Heart right ventricle (tissue), 16 donors: ENCODE measurements at regions not wholly inside any gene's neighbourhood (a gene's known extent, or its start where the extent isn't known, plus 50 kb on each side); places are given as distances from the start of the nearest gene placed in this dataset.

Experiments
- ATAC-seq, 8 donors: fragments of 200-7000 bp; cut with Tn5 transposase; one replicate each; pipeline ENCODE4 v1.9.1; 2020; ENCODE audit warnings: mild to moderate bottlenecking in 8 of 8, moderate library complexity in 8 of 8, moderate number of reproducible peaks in 1 of 8
- DNase-seq, 2 donors: peaks; one replicate each; pipeline ENCODE4 v3.0.0-alpha.2; 2020
- H3K27ac ChIP-seq, 10 donors: fragments of 200-600 bp; sonication (generic) in 2 of 10; one replicate each; pipeline versions ENCODE4 v1.5.0 to v1.8.0; 2020 to 2022; ENCODE audit warnings: mild to moderate bottlenecking in 3 of 10
- H3K27me3 ChIP-seq, 7 donors: fragments of 200-600 bp; one replicate each; pipeline ENCODE4 v1.8.0; 2021 to 2022; ENCODE audit warnings: mild to moderate bottlenecking in 2 of 7
- H3K36me3 ChIP-seq, 9 donors: fragments of 200-600 bp; sonication (generic) in 1 of 9; one replicate each; pipeline versions ENCODE4 v1.5.0 to v1.8.0; 2020 to 2022; ENCODE audit warnings: mild to moderate bottlenecking in 2 of 9
- H3K4me1 ChIP-seq, 9 donors: fragments of 200-600 bp; sonication (generic) in 1 of 9; one replicate each; pipeline versions ENCODE4 v1.5.0 to v1.8.0; 2020 to 2022; ENCODE audit warnings: mild to moderate bottlenecking in 4 of 9
- H3K4me3 ChIP-seq, 10 donors: fragments of 200-600 bp; sonication (generic) in 2 of 10; one replicate each; pipeline versions ENCODE4 v1.5.0 to v1.8.0; 2020 to 2022; ENCODE audit warnings: mild to moderate bottlenecking in 7 of 10, moderate library complexity in 2 of 10
- H3K9me3 ChIP-seq, 11 donors: fragments of 200-600 bp in 10 of 11; sonication (generic) in 2 of 11; one replicate each; pipeline versions ENCODE4 v1.5.0 to v1.8.0; 2013 to 2022; ENCODE audit warnings: mild to moderate bottlenecking in 2 of 11, control low read depth in 1 of 11, moderate library complexity in 1 of 11
- CTCF ChIP-seq, 9 donors: fragments of 200-600 bp; sonication (generic) in 2 of 9; IDR thresholded peaks; one replicate each; pipeline versions ENCODE4 v1.5.0 to v1.8.0; 2021 to 2022; ENCODE audit warnings: antibody characterized with exemption in 9 of 9, mild to moderate bottlenecking in 5 of 9, moderate library complexity in 1 of 9
- WGBS, 2 donors: extraction: QIAGEN DNeasy Blood & Tissue Kit; methylation state at CpG; one replicate each; pipeline ENCODE4 v1.1.7; 2013; ENCODE audit warnings: inconsistent platforms in 1 of 2; 5-methylcytosine and 5-hydroxymethylcytosine counted together
- intact Hi-C, 10 donors: fragments of 100-400 bp; cut with DNase I; formaldehyde crosslinking; loops; one replicate each; pipeline versions ENCODE4 v1.11.1 to v1.14.2; 2022
- donor health status: Arrhythmogenic right ventricular cardiomyopathy.
- donor health status: ischemic (EF 13 %, LVEDD 7.1; RV severe dilation, severe dysfunction).
- donor health status: healthy with polysubstance abuse.
- donor health status: DM: no; HTN: yes; CAD: no.
- donor health status: DM: no; HTN: no; CAD: no.
- donor health status: ischemic (EF 25% LVEDD 6.9; RV normal size, moderate dysfunction).
- donor health status: ischemic (EF 25% LVEDD 5.7; RV mildly dilated, moderate dysfunction).
- donor health status: healthy.
- donor health status: DM: yes; HTN: yes; CAD: no.
- donor health status: Ischemic cardiomyopathy.
- donor health status: ischemic (EF 35%, LVEDD 5.7; RV mildly dilated, moderate dysfunction).
- donor health status: nonischemic (EF 11% LVEDD 7.7; RV severe dilation, severe dysfunction).
- donor health status: DM: yes; HTN: yes; CAD: no.
- donor health status: PGD.
- donor health status: ischemic (EF 29% LVEDD 5.4; RV normal size, mild dysfunction).
- donor health status: nonischemic (EF 23%, LVEDD 6.1; RV moderate dilation, normal function).

- no peak overlapping the region for H3K4me3 ChIP-seq
- no peak for DNase-seq
- no peak overlapping the region for H3K27ac ChIP-seq
- no peaks in the 10 kb centered on the region for H3K27me3 ChIP-seq
- H3K9me3 ChIP-seq: peaks cover 0 to 32% (median 5%) of the 10 kb centered on the region in 11 donors
- no peaks in the 10 kb centered on the region for H3K36me3 ChIP-seq
- TF ChIP-seq CTCF (IDR thresholded peaks at IDR 0.05): no peak
- intact Hi-C loops: no loop called here
- H3K4me1 ChIP-seq: no peaks in the 10 kb centered on the region
- WGBS, 2 donors: 64 to 67% methylated on average over 1 of the region's 1 CpG
- ATAC-seq: no peak
Observed at GRCh38 chr9:111131211-111131610, 92.9 kb upstream of the LPAR1 start.

- H3K27ac ChIP-seq: no peak overlapping the region
- 73 to 74% methylated on average over 4 of the region's 4 CpGs for WGBS, 2 donors
- intact Hi-C loops: no loop called here
- H3K4me3 ChIP-seq: no peak overlapping the region
- ATAC-seq (no peak), DNase-seq (no peak)
- TF ChIP-seq CTCF (IDR thresholded peaks at IDR 0.05): no peak
- peaks cover 0 to 7% (median 0%) of the 10 kb centered on the region in 11 donors for H3K9me3 ChIP-seq
- no peaks in the 10 kb centered on the region for H3K4me1 ChIP-seq
- no peaks in the 10 kb centered on the region for H3K36me3 ChIP-seq
- H3K27me3 ChIP-seq: no peaks in the 10 kb centered on the region
Observed at GRCh38 chr9:111120526-111120925, 82.3 kb upstream of the LPAR1 start.

GRCh38 chr9:111118256-111118948 is 80.1 kb upstream of the LPAR1 start:
- Histone ChIP-seq H3K27me3 (no peaks in the 10 kb centered on the region), H3K4me1 (no peaks in the 10 kb centered on the region), H3K4me3 (no peak overlapping the region), H3K9me3 (peaks cover 0 to 7% (median 0%) of the 10 kb centered on the region in 11 donors), H3K36me3 (no peaks in the 10 kb centered on the region), H3K27ac (no peak overlapping the region)
- DNase-seq (no peak), ATAC-seq (no peak)
- intact Hi-C loops: no loop called here
- no peak for TF ChIP-seq CTCF (IDR thresholded peaks at IDR 0.05)

GRCh38 chr9:111114486-111114885 is 76.2 kb upstream of the LPAR1 start:
- no peak for DNase-seq
- no peaks in the 10 kb centered on the region for H3K27me3 ChIP-seq
- no peak for ATAC-seq
- no peak overlapping the region for H3K27ac ChIP-seq
- no peak overlapping the region for H3K4me3 ChIP-seq
- H3K9me3 ChIP-seq: no peaks in the 10 kb centered on the region
- H3K36me3 ChIP-seq: no peaks in the 10 kb centered on the region
- 79 to 87% methylated on average over 1 of the region's 1 CpG for WGBS, 2 donors
- peaks cover 0 to 4% (median 0%) of the 10 kb centered on the region in 9 donors for H3K4me1 ChIP-seq
- TF ChIP-seq CTCF (IDR thresholded peaks at IDR 0.05): no peak
- intact Hi-C loops: no loop called here
